Colon (tissue), 2 donors: ENCODE measurements at regions not wholly inside any gene's neighbourhood (a gene's known extent, or its start where the extent isn't known, plus 50 kb on each side); places are given as distances from the start of the nearest gene placed in this dataset.
"Not testable (repeated sequence)": the region's sequence is repeated elsewhere in the genome, so short reads cannot be mapped to it uniquely, and the experiment has no call there.

Source experiments
- FAIRE-seq: peaks from 2 replicates; lab custom pipeline; 2012; peaks lifted over from hg19 to GRCh38; lab: Jason Lieb, UNC
- donor health status: control.
- donor health status: control.

DNA sequence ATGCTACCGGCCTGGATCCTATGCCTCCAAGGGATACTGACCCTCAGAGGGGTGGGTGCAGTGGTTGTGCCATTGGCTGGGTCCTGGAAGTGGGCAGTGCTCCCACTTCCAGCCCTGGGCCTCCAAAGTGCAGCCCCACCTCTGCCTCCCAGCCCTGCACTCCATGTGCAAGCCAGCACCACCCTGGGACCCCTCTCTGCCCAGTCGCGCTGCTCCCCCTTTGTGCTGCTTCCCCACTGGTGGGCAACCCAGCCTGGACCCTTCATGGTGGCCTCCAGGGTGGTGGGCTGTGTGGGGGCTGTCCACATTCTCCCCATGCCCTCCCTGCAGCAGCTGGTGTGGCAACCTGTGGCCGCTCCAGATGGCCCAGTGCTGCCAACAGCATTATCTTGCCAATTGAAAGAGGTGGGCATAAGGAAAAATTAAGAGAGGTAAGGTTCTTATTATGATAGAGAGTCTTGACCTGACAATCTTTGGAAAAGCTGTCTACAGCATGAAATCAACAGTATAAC is 309.7 kb downstream of the GUCY2F start:
- FAIRE-seq, result no peak

DNA sequence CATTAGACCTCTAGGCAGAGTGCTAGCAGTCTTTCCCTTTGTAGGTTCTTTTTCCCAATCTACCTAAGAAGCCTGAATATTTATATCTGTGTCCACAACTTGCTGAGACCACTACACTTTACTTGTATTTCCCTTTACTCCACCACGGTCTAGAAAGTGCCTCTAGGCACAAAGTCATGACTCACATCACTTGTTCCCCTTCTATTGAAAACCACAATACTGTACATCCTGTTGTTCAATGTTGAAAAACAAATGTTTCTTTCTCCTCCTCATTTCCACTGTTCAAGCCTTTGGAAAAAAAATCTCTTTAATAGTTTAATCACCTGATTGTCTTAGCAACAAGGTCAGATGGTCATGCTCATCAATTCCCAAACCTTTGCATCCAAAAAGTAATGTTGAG is 326.7 kb downstream of the GUCY2F start:
- no peak for FAIRE-seq

DNA sequence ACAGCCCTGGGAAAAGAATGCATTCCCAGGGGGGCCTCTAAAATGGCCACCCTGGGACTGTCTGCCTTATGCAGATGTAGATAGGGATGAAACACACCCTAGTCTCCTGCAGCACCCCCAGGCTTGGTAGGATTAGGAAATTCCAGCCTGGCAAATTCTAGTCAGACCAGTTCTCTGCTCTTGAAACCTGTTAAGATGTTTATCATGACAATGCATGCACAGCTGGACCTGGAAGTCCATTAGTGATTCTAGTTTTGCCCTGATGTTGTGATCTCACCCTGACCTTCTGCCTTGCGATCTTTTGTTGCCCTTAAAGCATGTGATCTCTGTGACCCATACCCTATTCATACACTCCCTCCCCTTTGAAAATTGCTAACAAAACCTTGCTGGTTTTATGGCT is 337.7 kb downstream of the GUCY2F start:
- FAIRE-seq, result not testable (repeated sequence)

DNA sequence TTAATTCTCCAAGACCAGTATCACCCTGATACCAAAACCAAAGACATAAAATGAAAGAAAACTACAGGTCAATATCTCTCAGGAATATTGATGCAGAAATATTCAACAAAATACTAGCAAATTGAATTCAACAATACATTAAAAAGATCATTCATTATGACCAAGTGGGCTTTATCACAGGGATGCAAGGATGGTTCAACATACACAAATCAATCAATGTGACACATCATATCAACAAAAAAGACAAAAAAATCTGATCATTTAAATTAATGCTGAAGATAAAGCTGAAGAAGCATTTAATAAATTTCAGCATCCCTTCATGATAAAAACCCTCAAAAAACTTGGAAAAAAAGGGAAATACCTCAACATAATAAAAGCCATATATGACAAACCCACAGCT is 341.4 kb downstream of the GUCY2F start:
- FAIRE-seq, result peak; percentile 76

DNA sequence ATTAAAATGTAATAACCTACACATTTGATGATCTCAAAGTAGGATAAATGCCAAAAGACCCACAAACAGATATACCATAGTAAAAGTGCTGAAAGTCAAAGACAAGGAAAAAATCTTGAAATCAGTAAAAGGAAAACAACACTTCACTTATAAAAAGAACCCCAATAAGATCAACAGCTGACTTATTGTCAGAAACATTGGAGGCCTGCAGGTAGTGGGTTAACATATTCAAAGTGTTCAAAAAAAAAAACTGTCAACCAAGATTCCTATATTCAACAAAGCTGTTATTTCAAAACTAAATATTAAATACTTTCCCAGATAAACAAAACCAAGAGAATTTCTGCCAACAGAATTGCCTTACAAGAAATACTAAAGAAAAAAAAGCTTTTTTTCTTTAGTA is 347.1 kb downstream of the GUCY2F start:
- FAIRE-seq, result peak; percentile 55

DNA sequence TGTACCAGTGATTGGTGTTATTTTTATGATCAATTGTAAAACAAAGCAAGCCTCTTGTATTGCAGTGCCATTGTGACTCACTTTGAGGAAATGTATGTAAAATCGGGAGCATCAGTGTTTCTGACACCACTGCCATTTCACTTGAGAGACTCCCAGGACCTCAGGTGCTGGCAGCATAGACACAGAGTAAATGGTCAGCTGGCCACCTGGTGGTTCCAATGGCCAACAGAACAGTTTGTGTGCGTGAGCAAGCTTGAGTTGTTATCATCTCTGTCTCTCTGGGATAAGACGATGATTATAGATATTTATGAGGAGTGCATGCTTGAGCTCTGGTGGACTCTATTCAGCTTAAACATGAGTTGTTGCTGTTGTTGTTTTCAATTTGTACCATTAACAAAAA is 356.6 kb downstream of the GUCY2F start:
- no peak for FAIRE-seq

DNA sequence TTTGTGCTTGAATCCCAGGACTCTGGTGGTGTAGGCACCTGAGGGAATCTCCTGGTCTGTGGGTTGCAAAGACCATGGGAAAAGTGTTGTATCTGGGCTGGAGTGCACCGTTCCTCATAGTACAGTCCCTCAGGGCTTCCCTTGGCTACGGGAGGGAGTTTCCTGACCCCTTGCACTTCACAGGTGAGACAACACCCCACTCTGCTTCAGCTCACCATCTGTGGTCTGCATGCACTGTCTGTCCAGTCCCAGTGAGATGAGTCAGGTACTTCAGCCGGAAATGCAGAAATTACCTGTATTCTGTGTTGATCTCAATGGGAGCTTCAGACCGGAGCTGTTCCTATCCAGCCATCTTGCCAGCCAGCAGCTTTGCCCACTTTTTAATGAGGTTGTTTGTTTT is 353.0 kb upstream of the IRS4 start:
- no peak for FAIRE-seq

DNA sequence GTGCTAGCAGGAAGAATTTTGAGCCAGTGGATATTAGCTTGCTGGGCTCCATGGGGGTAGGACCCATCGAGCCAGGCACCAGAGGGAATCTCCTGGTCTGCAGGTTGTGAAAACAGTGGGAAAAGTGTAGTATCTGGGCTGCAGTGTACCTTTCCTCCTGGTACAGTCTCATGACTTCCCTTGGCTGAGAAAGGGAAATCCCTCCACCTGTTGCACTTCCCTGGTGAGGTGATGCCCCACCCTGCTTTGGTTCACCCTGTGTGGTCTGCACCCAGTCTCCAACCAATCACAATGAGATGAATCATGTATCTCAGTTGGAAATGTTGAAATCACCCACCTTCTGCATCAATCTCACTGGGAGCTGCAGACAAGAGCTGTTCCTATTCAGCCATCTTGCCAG is 341.4 kb upstream of the IRS4 start:
- FAIRE-seq, result no peak

DNA sequence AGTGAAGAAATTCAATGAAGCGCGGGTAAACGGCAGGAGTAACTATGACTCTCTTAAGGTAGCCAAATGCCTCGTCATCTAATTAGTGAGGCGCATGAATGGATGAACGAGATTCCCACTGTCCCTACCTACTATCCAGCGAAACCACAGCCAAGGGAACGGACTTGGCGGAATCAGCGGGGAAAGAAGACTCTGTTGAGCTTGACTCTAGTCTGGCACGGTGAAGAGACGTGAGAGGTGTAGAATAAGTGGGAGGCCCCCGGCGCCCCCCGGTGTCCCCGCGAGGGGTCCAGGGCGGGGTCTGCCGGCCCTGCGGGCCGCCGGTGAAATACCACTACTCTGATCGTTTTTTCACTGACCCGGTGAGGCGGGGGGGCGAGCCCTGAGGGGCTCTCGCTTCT is 317.8 kb upstream of the IRS4 start:
- not testable (repeated sequence) for FAIRE-seq

DNA sequence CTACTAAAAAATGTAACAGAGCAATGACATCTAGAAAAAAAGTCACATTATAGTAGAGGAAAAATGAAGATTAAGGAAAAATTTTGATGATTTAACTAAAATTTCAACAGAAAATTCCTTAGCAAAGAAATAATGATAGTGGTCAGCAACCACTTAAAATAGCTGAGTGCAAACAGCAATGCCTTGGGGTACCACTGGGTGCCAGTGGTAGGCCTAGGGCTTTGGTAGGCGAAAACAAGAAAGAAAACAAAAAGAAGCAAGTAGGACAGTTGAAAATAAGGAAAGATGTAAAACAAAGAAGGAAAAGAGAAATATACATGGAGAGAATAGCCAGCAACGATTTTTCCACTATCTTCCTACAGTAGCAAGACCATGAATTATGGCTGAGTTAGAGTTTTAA is 313.5 kb upstream of the IRS4 start:
- FAIRE-seq, result no peak

DNA sequence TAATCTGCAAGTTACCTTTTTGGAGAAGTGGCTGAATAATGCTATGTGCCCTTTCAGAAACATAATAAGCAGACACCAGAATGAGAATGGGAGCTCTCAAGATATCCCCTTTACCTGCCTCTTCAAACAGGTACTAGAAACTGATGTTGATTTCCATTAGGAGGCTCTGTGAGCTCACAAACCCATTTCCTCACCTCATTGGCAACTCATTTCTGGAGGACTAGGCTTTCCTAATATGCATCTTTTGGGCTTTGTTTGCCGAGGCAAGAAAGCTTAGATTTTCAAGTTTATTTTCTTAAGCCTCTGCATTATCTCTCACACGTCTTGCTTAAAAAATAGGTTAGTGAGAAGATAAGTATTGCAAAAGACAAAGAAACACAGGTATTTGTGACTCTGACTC is 313.1 kb upstream of the IRS4 start:
- no peak for FAIRE-seq

DNA sequence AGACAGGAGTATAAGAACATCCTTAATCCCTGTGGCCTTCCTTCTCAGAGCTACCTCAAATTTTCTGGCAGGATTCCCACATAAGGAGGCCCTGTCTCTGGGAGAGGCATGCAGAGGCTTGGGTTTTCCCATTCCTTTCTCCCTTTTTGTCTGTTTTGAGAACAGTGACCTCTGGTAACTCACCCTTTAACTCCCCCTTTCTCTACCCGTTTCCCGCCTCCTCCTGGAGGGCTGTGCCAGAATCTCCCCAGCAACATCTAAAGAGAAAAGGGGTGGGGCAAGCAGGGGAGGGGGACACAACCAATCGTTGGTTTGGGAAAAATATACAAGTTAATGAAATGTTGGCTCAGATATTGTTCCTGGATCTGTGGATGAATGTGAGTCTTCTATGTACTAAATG is 303.7 kb upstream of the IRS4 start:
- no peak for FAIRE-seq

DNA sequence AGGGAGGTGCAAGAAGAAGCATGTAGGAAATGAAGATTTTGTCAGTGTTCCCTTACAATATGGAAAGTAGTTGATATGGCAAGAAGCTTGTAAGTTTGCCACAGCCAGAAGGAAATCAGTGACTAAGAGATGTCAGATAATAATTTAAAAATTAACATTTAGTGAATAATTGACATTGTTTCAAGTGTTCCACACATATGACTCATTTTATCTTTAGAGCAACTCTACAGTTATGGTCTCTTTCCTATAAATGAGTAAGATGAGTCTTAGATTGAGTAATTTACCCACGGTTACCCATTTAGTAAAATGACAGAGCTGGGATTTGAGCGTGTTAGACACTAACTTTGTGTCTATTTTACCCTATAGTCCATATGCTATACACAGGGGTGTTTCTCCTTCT is 300.3 kb upstream of the IRS4 start:
- FAIRE-seq, result no peak

DNA sequence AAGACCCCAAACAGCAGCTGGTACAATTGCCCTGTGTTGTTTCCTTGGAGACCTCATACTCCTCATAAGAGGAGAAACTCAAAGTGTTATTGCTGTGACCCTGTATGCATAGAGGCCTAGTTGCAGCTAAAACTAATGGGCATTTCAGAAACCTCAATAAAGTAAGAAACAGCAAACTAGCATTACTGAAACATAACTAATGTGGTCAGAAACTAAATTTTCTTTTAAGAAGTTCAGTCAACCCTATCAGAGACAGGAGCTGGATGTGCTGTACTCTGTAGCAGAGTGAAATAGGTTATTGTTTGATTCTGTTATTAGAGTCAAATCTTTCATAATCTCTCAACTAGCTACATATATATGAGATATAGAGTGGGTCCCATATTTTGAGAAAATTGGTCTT is 257.5 kb upstream of the IRS4 start:
- no peak for FAIRE-seq

DNA sequence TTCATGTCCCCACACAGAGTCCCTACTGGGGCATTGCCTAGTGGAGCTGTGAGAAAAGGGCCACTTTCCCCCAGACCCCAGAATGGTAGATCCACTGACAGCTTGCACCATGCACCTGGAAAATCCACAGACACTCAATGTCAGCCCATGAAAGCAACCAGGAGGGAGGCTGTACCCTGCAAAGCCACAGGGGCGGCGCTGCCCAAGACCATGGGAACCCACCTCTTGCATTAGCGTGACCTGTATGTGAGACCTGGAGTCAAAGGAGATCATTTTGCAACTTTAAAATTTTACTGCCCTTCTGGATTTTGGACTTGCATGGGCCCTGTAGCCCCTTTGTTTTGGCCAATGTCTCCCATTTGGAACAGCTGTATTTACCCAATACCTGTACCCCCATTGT is 236.5 kb upstream of the IRS4 start:
- not testable (repeated sequence) for FAIRE-seq

DNA sequence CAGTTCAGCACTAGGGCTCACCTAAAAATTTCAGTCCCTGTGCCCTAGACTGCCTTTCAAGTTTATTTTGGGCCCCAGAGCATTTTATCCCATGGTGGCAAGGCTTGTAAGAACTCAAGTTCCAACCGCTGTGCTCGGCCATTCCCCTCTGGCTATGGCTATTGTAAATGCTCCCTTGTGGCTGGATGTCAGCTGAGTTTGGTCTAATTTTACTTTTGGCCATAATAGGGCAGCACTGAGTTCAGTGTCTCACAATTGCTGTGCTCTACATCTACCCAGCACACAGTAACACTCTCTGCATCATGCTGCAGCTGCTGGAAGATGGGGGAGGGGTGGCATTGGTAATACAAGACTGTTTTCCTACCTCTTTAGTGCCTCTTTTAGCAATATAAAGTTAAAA is 210.8 kb upstream of the IRS4 start:
- no peak for FAIRE-seq

DNA sequence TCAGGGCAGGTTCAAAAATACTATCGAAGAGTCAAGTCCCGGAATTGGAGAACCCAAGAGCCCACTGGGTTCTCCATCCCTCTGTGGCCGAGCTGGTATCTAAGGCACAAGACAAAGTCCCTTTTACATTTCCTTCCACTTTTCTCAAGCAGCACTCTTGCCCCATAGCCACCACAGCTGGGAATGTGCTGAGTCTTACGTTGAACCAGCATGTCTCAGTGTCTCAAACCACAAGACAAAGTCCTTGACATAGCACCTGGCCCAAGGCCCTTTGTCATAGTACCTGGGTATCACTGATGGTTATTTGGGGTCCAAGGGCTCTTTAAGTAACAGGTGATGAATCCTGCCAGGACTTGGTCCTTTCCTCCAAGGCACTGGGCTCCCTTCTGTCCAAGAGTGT is 210.2 kb upstream of the IRS4 start:
- no peak for FAIRE-seq

DNA sequence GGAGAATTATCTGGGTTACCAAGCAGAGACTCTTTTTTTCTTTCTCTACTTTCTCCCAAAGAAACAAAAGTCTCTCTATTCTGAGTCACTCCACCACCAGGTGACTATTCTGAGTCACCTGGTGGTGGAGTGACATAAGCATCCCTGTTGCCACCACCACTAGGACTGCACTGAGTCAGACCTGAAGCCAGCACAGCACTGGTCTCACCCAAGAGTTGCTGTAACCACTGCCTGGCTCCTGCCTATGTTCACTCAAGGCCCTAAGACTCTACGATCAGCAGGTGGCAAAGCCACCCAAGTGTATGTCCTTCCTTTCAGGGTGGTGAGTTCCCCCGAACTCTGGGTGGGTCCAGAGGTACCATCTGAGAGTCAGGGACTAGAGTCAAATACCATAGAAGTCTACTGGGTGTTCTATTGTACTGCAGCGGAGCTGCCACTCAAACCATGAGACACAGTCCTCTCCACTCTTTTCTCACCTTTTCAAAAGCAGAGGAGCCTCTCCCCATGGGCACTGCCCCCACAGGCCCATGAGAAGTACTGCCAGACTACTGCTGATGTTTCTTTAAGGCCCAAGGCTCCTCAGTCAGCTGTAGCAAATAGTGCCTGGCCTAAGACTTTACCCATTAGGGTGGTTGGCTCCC is 209.6 kb upstream of the IRS4 start:
- no peak for FAIRE-seq

DNA sequence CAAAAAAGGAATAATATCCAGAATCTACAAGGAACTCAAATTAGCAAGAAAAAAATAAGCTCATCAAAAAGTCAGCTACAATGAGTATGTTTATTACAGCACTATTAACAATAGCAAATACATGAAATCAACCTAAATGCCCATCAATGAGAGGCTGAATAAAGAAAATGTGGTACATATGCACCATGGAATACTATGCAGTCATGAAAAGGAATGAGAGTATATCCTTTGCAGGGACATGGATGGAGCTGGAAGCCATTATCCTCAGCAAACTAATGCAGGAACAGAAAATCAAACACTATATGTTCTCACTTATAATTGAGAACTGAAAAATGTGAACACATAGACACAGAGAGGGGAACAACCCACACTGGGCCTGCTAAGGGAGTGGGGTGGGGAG is 178.4 kb upstream of the IRS4 start:
- peak; percentile 77 for FAIRE-seq

DNA sequence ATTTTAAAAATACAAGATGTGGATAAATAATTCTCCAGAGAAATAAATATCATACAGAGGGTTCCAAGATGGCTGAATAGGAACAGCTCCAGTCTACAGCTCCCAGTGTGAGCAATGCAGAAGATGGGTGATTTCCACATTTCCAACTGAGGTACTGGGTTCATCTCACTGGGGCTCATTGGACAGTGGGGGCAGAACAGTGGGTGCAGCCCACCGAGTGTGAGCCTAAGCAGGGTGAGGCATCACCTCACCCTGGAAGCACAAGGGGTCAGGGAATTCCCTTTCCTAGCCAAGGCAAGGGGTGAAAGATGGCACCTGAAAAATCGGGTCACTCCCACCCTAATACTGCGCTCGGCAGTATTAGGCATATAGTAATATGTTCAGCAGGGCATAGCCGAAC is 167.5 kb upstream of the IRS4 start:
- not testable (repeated sequence) for FAIRE-seq

DNA sequence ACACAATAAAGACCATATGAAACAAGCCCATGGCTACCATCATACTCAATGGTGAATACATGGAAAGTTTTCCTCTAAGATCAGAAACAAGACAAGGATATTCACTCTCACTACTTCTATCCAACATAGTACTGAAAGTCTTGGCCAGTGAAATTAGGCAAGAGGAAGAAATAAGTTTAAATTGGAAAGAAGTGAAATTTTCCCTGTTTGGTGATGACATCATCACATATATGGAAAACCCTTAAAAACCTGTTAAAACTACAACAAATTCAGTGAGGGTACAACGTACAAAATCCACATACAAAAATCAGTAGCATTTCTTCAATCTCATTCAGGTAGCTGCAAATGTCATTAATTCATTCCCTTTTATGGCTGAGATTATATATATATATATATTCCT is 164.0 kb upstream of the IRS4 start:
- FAIRE-seq, result no peak

DNA sequence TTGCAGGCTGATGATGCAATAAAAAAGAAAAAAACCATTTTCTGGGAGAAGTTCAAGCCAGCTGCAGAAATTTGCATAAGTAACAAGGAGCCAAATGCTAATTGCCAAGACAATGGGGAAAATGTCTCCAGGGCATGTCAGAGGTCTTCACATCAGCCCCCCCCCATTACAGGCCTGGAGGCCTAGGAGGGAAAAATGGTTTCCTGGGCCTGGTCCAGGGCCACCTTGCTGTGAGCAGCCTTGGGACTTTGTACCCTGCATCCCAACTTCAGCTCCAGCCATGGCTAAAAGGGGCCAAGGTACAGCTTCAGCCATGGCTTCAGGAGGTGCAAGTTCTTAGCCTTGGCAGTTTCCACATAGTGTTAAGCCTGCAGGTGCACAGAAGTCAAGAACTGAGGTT is 160.0 kb upstream of the IRS4 start:
- not testable (repeated sequence) for FAIRE-seq

DNA sequence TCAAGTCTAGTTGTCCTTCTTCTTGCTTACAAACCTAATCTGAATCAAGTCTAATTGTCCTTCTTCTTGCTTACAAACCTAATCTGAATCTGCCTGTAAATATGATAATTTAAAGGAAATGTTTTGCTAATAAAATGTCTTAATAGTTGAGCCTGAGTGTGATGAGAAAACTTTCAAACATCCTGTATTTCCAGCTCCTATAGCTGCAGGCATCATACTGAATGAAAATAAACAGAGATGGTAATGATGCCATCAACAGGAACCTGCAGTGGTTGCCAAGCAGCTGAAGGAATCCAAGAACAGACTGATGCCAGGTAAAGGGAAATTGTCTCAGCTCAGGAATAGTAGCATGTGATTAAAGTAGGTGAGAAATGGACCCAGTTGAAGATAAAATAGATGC is 156.1 kb upstream of the IRS4 start:
- no peak for FAIRE-seq

DNA sequence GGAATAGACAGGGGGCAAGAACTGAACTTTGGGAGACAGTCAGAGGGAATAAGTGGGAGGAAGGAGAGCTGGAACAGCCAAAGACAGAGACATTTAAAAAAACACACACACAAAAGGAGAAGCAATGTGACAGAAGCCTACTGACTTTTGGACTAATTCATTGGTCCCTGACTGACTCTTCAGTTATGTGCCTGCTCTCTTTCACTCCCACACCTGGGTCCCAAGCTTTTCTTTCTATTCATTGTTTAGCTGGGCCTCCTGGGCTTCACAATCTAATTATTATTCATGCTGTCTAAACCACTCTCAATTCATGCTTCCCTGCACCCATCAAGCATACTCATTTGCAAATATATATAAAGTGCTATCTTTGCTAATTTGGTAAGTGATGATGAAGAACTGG is 139.2 kb upstream of the IRS4 start:
- FAIRE-seq, result no peak

DNA sequence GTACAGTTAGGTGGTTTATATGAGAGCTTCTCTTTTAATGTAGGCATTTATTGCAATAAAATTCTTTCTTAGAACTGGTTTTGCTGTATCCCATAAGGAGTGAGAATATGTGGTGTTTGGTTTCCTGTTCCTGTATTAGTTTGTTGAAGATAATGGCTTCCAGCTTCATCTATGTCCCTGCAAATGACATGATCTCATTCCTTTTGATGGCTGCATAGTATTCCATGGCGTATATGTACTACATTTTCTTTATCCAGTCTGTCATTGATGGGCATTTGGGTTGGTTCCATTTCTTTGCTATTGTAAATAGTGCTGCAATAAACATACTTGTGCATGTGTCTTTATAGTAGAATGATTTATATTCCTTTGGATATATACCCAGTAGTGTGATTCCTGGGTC is 106.7 kb upstream of the IRS4 start:
- not testable (repeated sequence) for FAIRE-seq
